ENCODE measurements at regions not wholly inside any gene's neighbourhood (a gene's known extent, or its start where the extent isn't known, plus 50 kb on each side); places are given as distances from the start of the nearest gene placed in this dataset.

DNA sequence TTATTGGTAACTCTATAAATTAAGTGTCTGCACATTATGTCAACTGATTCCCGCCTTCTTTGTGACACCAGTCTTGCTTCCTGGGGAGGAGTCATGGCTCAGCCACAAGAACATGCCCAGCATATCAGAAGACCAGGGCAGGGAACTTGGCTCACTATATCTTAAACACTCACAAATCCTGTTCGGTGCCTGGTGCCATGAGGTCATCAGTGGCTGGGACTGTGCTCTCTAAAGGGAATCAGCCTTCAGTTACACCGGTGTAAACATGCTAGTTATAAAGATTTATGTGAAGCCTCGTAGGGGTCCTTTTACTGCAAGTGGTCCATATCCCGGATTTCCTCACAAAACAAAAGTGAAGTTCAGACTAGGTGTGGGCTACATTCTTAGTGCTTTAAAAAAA, 73.1 kb upstream of the ZNF521 start:
- DNase-seq = no peak

DNA sequence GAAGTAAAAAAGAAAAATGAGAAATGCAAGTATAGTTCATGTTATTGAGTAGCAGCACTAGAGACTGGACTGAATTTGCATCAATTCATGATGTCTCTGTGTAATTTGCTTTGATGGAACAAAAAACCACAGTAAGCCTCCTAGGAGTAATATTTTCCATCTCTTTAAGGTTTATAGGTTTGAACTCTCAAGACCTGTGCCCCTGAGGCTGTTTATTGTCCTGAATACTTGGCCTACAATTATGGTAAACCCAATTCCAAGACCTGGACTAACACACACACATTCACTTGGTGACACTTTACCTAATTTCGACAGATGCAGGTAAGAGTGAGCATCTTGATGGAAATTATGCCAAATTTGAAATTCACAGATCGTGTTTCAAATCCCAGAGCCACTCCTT, 71.8 kb upstream of the ZNF521 start:
- DNase-seq = no peak

DNA sequence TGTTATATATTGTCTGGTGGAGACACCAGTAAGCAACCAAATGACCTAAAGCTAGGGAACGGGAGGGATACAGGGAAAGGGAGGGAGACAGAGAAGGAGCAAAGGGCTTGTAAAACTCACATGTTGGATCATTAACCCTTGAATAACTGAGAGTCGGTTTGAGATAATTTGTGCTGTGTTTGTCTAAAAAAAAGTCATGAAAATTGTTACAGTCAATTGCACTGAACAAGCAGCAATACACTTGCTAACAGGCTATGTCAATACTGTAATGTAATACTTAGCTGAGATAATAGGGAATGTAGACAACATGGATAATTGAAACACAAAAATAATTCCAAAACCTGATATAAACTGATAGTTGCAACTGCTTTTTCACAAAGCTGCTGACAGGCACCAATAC, 71.3 kb upstream of the ZNF521 start:
- DNase-seq = no peak

DNA sequence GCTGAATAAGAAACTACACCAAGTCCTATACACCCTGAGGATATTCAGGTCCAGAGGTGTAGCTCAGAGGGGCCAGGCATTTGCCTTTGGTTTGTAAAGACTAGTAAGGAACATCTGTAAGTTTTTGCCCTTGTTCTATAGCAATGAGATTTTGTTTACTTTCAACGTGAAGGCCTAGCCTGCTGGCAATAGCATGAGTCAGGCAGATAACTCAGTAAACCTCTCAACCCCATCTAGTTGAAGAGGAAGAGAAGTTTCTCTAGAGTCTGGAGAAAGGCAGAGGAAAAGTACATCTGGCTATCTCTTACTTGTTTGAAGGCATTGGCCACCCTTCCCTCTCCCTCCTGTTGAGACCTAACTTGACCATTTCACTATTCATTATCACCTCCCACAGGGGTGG, 70.3 kb upstream of the ZNF521 start:
- no peak for DNase-seq

DNA sequence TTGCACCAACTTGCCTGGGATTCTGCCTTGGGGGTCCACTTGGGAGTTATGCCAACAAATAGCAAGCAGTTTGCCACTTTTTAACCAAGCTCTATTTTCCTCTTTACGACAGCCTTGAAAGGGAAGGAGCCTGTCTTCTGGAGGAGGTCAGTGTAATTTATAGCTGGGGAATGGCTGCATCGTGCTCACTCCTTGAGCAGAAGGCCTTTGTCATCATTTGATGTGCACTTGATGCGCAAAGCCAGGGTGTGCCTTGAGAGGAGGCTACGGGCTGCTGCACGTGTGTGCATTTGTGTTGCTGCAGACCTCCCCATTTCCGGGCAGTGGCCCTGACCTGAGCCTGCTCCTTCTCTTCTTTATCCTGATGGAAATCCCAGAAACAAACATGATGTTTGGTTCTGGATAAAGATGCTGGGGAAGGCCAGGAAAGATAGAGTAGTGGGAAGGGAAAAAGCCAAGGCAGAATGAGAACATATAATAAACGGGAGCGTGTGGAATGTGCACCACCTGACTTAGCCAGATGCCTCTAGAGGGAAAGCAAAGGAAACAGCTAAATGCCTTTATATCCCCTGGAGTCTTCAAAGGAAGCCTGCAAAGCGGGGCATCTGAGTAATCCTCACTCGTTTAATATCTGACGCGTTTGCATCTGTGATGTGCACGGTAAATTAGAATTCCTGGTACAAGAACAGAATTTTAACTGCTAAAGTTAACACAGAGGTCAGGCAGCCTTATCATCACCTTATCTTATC, 68.3 kb upstream of the ZNF521 start:
- no peak for DNase-seq

DNA sequence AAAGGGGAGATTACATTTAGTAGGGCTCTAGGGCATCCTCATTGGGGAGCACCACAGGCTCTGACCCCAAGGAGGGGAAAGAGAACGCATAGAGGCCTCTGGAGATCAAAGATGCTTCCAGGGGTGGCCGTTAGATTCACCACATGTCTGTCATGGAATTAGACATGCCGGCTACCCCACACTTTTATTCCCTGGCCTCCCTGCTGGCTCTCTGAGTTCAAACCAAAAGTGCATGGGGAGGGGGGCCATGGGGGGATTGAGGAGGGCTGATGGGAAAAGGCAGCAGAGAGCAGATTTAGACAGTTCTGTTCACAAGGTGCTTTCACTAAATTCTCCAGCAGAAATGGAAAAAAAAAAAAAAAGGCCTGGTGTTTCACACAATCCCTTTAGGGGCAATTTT, 64.4 kb upstream of the ZNF521 start:
- DNase-seq = no peak

DNA sequence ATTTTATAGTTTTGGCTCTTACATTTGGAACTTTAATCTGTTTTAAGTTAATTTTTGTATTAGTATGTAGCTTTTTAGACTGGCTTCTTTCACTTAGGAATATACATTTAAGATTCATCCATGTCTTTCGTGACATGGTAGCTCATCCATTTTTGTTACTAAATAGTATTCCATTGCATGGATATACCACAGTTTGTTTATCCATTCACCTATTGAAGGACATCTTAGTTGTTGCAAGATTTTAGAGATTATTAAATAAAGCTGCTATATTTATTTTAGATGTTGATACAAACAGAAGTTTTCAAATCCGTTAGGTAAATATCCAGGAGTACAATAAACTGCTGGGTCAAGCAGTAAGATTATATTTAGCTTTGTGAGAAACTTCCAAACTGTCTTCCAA, 58.0 kb upstream of the ZNF521 start:
- DNase-seq = no peak

DNA sequence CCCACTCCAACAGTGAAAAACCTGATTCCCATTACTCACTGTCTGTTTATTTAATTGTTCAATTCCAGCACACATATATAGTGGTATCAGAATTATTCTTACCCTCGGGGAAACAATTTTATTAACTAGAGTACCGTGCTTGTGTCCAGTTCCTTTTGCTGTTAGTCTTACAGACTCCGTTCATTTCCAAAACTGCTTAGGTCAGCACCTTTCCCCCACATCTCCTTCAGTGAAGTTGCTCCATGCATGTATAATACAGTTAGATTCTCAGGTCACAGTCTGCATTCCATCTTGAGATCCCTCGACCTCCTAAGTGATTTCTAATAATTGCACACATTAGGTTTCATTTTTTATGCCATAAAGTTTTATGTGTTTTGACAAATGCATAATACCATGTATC, 56.3 kb upstream of the ZNF521 start:
- DNase-seq = no peak
